ENCODE measurements at regions not wholly inside any gene's neighbourhood (a gene's known extent, or its start where the extent isn't known, plus 50 kb on each side); places are given as distances from the start of the nearest gene placed in this dataset.

GRCh38 chrX:138856881-138857604 is 145.5 kb upstream of the FGF13 start:
- TF ChIP-seq CTCF (IDR thresholded peaks at IDR 0.05): no peak
- no peak for TF ChIP-seq POLR2A (IDR thresholded peaks at IDR 0.05)
